Stimulated activated CD8-positive, alpha-beta memory T cell treated with anti-CD3 and anti-CD28 coated beads, Interleukin-4, amount 100 ng/mL, for 48 hours (primary cell): ENCODE measurements at regions not wholly inside any gene's neighbourhood (a gene's known extent, or its start where the extent isn't known, plus 50 kb on each side); places are given as distances from the start of the nearest gene placed in this dataset.

ENCODE experiments used
- DNase-seq: peaks from one replicate; pipeline ENCODE4 v3.0.0-alpha.2; 2020

DNA sequence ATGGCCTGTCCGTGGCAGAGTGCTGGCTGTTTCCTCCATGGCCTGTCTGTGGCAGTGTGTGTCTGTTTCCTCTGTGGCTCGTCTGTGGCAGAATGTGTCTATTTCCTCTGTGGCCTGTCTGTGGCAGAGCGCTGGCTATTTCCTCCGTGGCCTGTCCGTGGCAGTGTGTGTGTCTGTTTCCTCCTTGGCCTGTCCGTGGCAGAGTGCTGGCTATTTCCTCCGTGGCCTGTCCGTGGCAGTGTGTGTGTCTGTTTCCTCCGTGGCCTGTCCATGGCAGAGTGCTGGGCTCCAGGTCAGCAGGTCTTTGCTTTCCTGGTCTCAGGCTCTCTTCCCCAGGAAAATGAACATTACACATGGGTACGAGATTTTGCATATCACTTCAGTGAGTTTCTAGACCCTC is 138.4 kb upstream of the IPO9 start:
- DNase-seq: no peak

GRCh38 chr1:201691716-201692554 is 137.0 kb upstream of the IPO9 start:
- no peak for DNase-seq

DNA sequence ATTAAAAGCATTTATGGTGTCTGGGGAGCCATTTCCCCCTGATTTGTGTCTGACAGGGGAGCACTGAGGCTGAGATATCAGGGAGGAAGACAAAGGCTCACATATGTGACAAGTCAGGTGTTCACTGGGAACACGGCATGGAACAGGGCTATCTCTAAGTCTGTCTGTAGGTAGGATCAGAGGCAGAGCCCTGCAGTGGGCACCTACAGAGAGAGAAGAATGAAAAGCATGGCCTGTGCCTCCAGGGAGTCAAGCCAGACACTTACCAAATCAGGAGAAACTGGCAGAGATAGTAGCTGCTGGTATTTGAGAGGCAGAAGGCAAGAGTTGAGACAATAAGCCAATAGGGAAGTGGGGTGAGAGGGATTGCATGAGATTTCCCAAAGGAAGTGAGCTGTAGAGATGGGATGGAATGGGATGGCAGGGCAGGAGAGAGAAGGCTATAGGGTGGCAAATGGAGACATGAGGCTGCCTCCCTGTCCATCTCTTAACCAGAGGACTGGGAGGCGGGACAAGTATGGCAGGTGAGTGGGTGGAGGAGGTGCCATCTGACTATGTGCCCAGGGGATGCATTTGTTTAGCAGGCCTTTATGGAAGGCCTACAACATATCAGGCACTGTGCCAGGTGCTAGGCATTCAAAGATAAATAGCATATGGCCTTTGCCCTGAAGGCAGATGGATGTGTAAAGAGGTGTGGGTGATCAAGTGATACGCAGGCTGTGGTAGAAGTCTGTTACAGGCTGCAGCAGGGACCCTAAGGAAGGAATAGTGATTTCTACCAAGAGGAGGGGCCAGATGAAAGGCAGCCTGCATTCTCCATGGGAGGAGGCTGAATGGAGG is 136.2 kb upstream of the IPO9 start:
- DNase-seq: no peak

DNA sequence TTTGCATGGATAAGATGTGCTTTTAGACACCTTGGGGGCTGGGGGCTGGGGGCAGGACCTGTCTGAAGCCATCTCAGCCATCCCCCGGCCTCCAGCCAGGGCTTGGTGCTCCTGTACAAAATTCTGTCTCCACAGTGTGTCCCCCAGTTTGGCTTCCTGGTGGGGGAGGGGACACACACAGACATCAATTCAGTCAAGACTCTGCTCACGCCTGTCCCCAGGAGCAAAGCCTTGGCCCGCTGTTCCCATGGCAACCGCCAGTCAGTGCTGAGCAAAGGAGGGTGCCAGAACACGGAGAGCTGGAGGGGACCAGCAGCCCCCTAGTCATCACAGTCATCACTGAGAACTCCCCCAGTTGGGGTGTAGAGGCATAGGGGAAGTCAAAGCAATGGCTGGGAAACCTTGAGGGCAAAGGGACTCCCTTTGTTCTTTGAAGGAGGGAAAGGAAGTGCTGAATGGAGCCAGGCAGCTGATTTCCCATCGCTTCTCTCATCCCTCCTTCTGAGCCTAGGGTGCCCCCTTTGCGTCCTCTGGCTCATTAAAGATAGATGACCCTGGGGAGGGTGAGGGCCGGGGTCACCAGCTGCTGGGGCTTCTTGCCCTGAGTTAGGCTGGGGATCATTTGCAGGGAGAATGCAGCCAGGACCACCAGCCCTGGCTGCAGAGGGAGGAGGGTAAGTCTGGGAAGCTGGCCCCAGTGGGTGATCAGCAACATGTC is 134.9 kb upstream of the IPO9 start:
- DNase-seq: no peak

GRCh38 chr1:201694608-201695335 is 134.2 kb upstream of the IPO9 start:
- DNase-seq: no peak

- no peak for DNase-seq
These were observed 133.3 kb upstream of the IPO9 start for GRCh38 chr1:201695607-201696006.

DNA sequence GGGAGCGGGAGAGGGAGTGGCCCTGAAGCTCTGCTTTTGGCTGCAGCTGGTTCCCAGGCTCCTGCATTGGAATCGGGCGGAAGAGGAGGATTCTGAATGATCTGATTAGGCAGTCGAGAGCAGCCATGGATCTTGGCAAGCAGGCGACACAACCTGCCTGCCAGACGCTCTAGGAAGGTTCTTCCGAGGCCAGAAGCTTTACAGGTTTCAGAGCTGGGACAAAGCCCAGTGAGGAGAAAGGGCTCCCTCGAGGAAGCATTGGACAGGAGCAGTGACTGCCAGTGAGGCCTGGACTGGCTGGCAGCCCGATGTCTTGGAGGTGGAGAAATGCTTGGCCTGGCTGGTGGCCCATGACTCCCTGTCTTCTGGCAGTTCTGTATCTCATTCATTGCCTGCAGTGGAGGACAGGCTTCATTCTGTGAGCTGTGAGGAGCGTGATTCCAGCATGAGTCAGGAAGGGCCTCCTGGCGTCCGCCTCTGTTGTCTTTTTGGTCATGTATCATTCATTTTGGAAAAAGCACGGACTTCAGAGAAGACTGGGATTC is 132.7 kb upstream of the IPO9 start:
- no peak for DNase-seq

GRCh38 chr1:201697174-201697573 is 131.8 kb upstream of the IPO9 start:
- no peak for DNase-seq

DNA sequence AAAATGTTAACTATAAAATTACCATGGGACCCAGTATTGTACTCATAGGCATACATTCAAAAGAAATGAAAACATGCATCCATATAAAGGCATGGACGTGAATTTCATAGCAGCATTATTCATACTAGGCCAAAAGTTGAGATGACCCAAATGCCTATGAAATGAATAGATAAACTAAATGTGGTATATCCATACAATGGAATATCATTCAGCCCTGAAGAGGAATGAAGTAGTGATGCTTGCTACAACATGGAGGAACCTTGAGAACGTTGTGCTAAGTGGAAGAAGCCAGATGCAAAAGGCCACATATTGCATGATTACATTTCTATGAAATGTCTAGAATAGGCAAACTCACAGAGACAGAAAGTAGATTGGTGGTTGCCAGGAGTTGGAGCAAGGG is 127.1 kb upstream of the IPO9 start:
- DNase-seq: no peak

GRCh38 chr1:201702936-201703335 is 126.0 kb upstream of the IPO9 start:
- DNase-seq: no peak

DNA sequence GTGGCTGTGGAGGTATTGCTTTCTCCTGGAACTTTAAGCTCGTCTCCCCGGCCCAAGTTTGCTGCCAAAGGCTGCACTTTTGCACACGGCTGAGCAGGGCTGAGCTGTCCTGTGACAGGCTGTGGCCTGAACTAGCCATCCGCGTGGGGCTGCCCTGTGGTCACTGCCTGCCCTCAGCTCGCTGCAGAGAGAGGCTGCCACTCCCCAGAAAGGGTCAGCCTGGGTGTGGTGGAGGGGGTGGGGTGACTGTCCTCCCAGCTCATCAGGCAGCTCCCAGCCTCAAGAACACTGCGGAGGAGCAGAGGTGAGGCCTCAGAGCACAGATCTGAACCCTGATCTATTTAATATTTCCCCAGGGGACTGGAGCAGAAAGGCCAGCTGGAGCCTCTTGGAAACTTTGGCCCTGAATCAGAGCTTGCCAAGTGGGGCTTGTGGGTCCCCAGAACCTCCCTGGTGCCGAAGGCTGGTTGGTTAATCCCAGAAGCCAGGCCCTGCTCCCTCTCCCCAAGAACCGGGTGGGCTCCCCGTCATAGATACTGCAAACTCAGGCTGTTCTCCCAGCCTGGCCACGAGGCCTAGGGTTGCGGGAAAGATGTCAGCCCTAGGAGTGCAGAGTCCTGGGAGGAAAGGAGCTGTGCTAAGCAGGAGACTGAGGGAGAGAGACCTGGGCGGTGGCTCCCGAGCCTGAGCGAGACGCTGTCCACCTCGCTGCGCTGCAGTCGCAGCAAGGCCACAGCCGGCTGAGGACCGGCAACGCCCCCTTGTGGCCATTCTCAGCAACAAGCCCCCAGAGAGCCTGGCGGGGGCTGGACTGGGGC is 125.1 kb upstream of the IPO9 start:
- DNase-seq: peak; percentile 85

- no peak for DNase-seq
These were observed 124.5 kb upstream of the IPO9 start for GRCh38 chr1:201704439-201704792.

- no peak for DNase-seq
These were observed 123.6 kb upstream of the IPO9 start for GRCh38 chr1:201705389-201705788.

DNA sequence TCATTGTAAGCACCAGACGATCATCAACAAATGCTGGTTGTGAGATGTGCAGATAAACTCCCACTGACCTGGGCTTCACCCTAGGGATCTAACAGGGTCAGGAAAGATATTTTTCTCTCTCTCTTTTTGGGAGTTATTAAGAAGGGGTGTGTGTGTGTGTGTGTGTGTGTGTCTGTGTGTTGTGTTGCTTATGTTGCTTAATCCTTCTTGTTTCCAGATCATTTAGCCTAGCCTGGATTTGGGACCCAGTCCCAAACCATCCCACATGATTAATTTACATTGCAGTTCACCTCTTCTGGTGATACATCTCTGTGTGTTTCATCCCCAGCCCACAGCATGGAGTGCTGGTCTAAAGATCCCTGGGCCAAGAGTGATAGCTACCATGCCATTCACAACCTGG is 122.8 kb upstream of the IPO9 start:
- DNase-seq: no peak

GRCh38 chr1:201707027-201707426 is 121.9 kb upstream of the IPO9 start:
- DNase-seq: no peak

DNA sequence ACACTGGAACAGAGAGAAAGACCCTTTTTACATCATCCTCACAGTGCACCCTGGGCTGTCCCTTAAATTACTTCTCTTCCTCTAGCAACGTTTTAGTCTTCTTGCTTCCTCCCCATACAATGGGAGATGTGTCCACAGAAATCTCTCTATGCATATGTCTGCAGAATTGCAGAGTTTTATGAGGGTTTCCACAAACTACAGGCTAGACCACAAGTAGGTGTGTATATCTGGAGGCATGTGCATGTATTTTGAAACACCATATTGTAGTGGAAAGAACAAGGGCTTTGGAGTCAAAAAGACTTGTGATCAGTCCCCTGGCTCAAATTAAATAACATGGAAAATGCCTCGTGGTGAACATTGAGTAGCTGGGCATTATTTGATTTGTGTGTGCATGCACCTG is 121.3 kb upstream of the IPO9 start:
- no peak for DNase-seq

- no peak for DNase-seq
These were observed 120.9 kb upstream of the IPO9 start for GRCh38 chr1:201708085-201708512.

DNA sequence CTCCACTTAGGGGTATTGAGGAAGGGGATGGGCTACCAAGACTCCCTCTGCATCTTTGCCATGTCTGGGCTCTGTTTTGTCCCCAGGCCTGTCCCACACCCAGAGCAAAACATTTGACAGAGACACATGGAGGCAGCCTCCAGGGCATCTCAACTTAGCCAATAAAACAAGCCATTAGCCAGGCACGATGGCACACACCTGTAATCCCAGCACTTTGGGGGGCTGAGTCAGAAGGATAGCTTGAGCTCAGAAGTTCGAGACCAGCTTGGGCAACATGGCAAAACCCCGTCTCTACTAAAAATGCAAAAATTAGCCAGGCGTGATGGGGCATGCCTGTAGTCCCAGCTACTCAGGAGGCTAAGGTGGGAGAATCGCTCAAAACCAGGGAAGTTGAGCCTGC is 120.3 kb upstream of the IPO9 start:
- no peak for DNase-seq

DNA sequence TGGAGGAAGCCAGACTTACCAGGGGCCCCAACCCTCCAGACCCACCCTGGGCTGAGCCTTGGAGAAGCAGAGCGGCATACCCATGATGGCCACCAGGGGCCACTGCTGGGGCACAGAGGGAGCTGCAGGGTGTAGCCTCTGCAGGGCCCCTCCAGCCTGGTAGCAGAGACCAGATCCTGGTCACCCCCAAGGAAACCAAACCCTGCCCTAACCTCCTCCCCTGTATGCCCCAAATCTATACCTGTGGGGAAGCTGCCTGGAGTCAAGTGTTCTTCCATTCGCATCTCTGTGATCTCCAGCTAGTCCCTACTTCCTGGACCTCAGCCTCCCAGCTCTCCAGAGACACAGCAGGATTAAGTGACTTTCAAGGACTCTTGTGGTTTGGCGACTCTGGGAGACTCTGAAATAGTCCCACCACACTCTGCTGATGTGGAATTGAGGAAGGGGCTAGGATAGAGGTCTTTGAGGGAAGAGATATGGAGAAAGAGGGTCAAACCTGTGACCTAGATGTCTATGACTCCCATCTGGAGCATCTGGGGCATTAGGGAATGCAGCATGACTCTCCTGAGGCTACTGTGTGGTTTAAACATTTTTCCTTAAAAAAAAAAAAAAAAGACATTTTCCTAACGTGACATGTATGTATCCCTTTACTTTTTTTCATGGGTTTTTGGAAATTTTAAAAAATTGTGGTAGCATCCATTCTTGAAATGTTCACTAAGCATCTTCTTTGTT is 119.2 kb upstream of the IPO9 start:
- peak; percentile 83 for DNase-seq

- no peak for DNase-seq
These were observed 118.0 kb upstream of the IPO9 start for GRCh38 chr1:201710632-201711597.
